Common myeloid progenitor, CD34-positive (primary cell): ENCODE measurements at regions not wholly inside any gene's neighbourhood (a gene's known extent, or its start where the extent isn't known, plus 50 kb on each side); places are given as distances from the start of the nearest gene placed in this dataset.

Experiments used
- CTCF ChIA-PET: fragments of 350-600 bp; sonication (Branson Sonifier 250); formaldehyde crosslinking; loops from one replicate; lab custom pipeline; 2021; ENCODE audit warnings: antibody characterized with exemption; lab: Charles Lee
- POLR2A ChIA-PET: fragments of 350-600 bp; sonication (Branson Sonifier 250); formaldehyde crosslinking; loops from one replicate; lab custom pipeline; 2021; ENCODE audit warnings: antibody characterized with exemption; lab: Charles Lee
- DNase-seq, 3 donors: peaks; one replicate each; pipeline versions ENCODE4 v3.0.0 to v3.0.0-alpha.2; 2013
- H3K27ac ChIP-seq, 2 experiments: 1 replicate in 1 of 2; 2 replicates in 1 of 2; pipeline ENCODE4 v1.7.0; 2013; ENCODE audit warnings: inconsistent platforms in 2 of 2, low read length in 2 of 2, mild to moderate bottlenecking in 2 of 2, low read depth in 1 of 2, moderate library complexity in 1 of 2; ENCODE audit not compliant: severe bottlenecking in 2 of 2, insufficient read depth in 1 of 2, poor library complexity in 1 of 2
- H3K27me3 ChIP-seq, 5 experiments: replicated peaks in 2 of 5; 1 replicate in 3 of 5; 2 replicates in 2 of 5; pipeline versions ENCODE4 v1.6.1 to v1.7.0; 2013; ENCODE audit warnings: low read length in 4 of 5, mild to moderate bottlenecking in 2 of 5, moderate library complexity in 2 of 5, inconsistent platforms in 1 of 5; ENCODE audit not compliant: insufficient read depth in 5 of 5, control insufficient read depth in 4 of 5
- H3K36me3 ChIP-seq, 4 experiments: 1 replicate in 2 of 4; 2 replicates in 2 of 4; pipeline versions ENCODE4 v1.6.1 to v1.7.0; 2013; ENCODE audit warnings: low read length in 3 of 4, control low read depth in 1 of 4, mild to moderate bottlenecking in 1 of 4; ENCODE audit not compliant: control insufficient read depth in 4 of 4, insufficient read depth in 4 of 4
- H3K4me1 ChIP-seq, 4 experiments: 1 replicate in 3 of 4; 2 replicates in 1 of 4; pipeline versions ENCODE4 v1.6.1 to v1.7.1; 2013; ENCODE audit warnings: low read length in 3 of 4, mild to moderate bottlenecking in 3 of 4, control low read depth in 1 of 4, inconsistent platforms in 1 of 4, moderate library complexity in 1 of 4; ENCODE audit not compliant: control insufficient read depth in 4 of 4, insufficient read depth in 4 of 4; ENCODE audit errors: control extremely low read depth in 1 of 4
- H3K4me3 ChIP-seq, 7 experiments: 1 replicate in 4 of 7; 2 replicates in 3 of 7; pipeline versions ENCODE4 v1.5.1 to v1.7.0; 2013; ENCODE audit warnings: mild to moderate bottlenecking in 7 of 7, low read length in 6 of 7, moderate library complexity in 6 of 7, inconsistent platforms in 2 of 7, low read depth in 2 of 7, control low read depth in 1 of 7; ENCODE audit not compliant: insufficient read depth in 4 of 7, control insufficient read depth in 1 of 7; ENCODE audit errors: extremely low read depth in 1 of 7
- H3K9me3 ChIP-seq, 5 experiments: 1 replicate in 4 of 5; 2 replicates in 1 of 5; pipeline versions ENCODE4 v1.6.1 to v1.7.1; 2013; ENCODE audit warnings: low read length in 4 of 5, mild to moderate bottlenecking in 2 of 5, inconsistent platforms in 1 of 5, low read depth in 1 of 5, moderate library complexity in 1 of 5; ENCODE audit not compliant: control insufficient read depth in 4 of 5, insufficient read depth in 2 of 5; ENCODE audit errors: control extremely low read depth in 1 of 5
- WGBS: methylation state at CpG from one replicate; pipeline ENCODE4 v1.1.5; 2013; ENCODE audit not compliant: insufficient coverage; 5-methylcytosine and 5-hydroxymethylcytosine counted together

GRCh38 chr1:95572002-95572401 is 338.0 kb downstream of the RWDD3 start:
- Histone ChIP-seq H3K27me3 (no peaks in the 10 kb centered on the region), H3K9me3 (peaks cover 0 to 4% (median 0%) of the 10 kb centered on the region in 5 experiments), H3K27ac (no peak overlapping the region), H3K36me3 (no peaks in the 10 kb centered on the region), H3K4me3 (no peak overlapping the region), H3K4me1 (no peaks in the 10 kb centered on the region)
- 100% methylated on average over 1 of the region's 3 CpGs for WGBS
- DNase-seq: no peak
- ChIA-PET CTCF (interaction anchor here (1.2 kb wide), 1 partner anchor 39 kb away, joined by 3 read pairs; no protein-coding TSS in a partner anchor), POLR2A (interaction anchor here (0.6 kb wide), 1 partner anchor 573 kb away, joined by 3 read pairs; no protein-coding TSS in a partner anchor)

- CTCF ChIA-PET: interaction anchor here (1.2 kb wide), 1 partner anchor 40 kb away, joined by 3 read pairs; no protein-coding TSS in a partner anchor
- POLR2A ChIA-PET: no interaction called here
Observed at GRCh38 chr1:95572962-95573361, 339.0 kb downstream of the RWDD3 start.

GRCh38 chr1:95575291-95575690 is 341.3 kb downstream of the RWDD3 start:
- ChIA-PET POLR2A (no interaction called here), CTCF (no interaction called here)
- Histone ChIP-seq H3K4me3 (no peak overlapping the region), H3K27ac (no peak overlapping the region), H3K9me3 (no peaks in the 10 kb centered on the region), H3K4me1 (no peaks in the 10 kb centered on the region), H3K27me3 (no peaks in the 10 kb centered on the region), H3K36me3 (no peaks in the 10 kb centered on the region)
- DNase-seq: no peak
- no CpG with 5 or more reads among the region's 3 CpGs for WGBS

More at GRCh38 chr1:95572962-95573361, 339.0 kb downstream of the RWDD3 start:
- H3K4me3 ChIP-seq: no peak overlapping the region
- H3K27me3 ChIP-seq: no peaks in the 10 kb centered on the region
- no peak overlapping the region for H3K27ac ChIP-seq
- peaks cover 0 to 4% (median 0%) of the 10 kb centered on the region in 5 experiments for H3K9me3 ChIP-seq
- no peaks in the 10 kb centered on the region for H3K4me1 ChIP-seq
- 100% methylated on average over 3 of the region's 3 CpGs for WGBS
- no peak for DNase-seq
- no peaks in the 10 kb centered on the region for H3K36me3 ChIP-seq

GRCh38 chr1:95578462-95578861 is 344.5 kb downstream of the RWDD3 start:
- no peaks in the 10 kb centered on the region for H3K4me1 ChIP-seq
- no peak overlapping the region for H3K4me3 ChIP-seq
- ChIA-PET CTCF (no interaction called here), POLR2A (no interaction called here)
- H3K27ac ChIP-seq: no peak overlapping the region
- H3K9me3 ChIP-seq: peaks cover 0 to 3% (median 0%) of the 10 kb centered on the region in 5 experiments
- 82% methylated on average over 3 of the region's 3 CpGs for WGBS
- no peaks in the 10 kb centered on the region for H3K36me3 ChIP-seq
- DNase-seq: no peak
- no peaks in the 10 kb centered on the region for H3K27me3 ChIP-seq

GRCh38 chr1:95582191-95582590 is 348.2 kb downstream of the RWDD3 start:
- Histone ChIP-seq H3K27ac (no peak overlapping the region), H3K36me3 (no peaks in the 10 kb centered on the region), H3K4me1 (no peaks in the 10 kb centered on the region), H3K27me3 (no peaks in the 10 kb centered on the region), H3K4me3 (no peak overlapping the region), H3K9me3 (peaks cover 0 to 3% (median 0%) of the 10 kb centered on the region in 5 experiments)
- ChIA-PET POLR2A (no interaction called here), CTCF (no interaction called here)
- 100% methylated on average over 1 of the region's 1 CpG for WGBS
- DNase-seq: no peak

- Histone ChIP-seq H3K4me1 (no peaks in the 10 kb centered on the region), H3K27me3 (no peaks in the 10 kb centered on the region), H3K27ac (no peak overlapping the region), H3K9me3 (peaks cover 0 to 3% (median 0%) of the 10 kb centered on the region in 5 experiments), H3K36me3 (no peaks in the 10 kb centered on the region), H3K4me3 (no peak overlapping the region)
- ChIA-PET CTCF (no interaction called here), POLR2A (no interaction called here)
- no peak for DNase-seq
- WGBS: 92% methylated on average over 2 of the region's 4 CpGs
Observed at GRCh38 chr1:95582746-95583145, 348.7 kb downstream of the RWDD3 start.

GRCh38 chr1:95583661-95584210 is 349.7 kb downstream of the RWDD3 start:
- Histone ChIP-seq H3K36me3 (no peaks in the 10 kb centered on the region), H3K4me1 (no peaks in the 10 kb centered on the region), H3K27ac (no peak overlapping the region), H3K9me3 (peaks cover 0 to 3% (median 0%) of the 10 kb centered on the region in 5 experiments), H3K4me3 (no peak overlapping the region), H3K27me3 (no peaks in the 10 kb centered on the region)
- 75% methylated on average over 4 of the region's 4 CpGs for WGBS
- no peak for DNase-seq
- ChIA-PET CTCF (no interaction called here), POLR2A (no interaction called here)
